Neural crest cell (in vitro differentiated cells): ENCODE measurements at regions not wholly inside any gene's neighbourhood (a gene's known extent, or its start where the extent isn't known, plus 50 kb on each side); places are given as distances from the start of the nearest gene placed in this dataset.
A peak's percentile ranks its signal among the peaks of the same experiment; 100 is the strongest.

Experiments
- DNase-seq: peaks from one replicate; pipeline ENCODE4 v3.0.0; 2021; ENCODE audit warnings: low read depth, mixed read lengths, low spot score
- H3K27ac Mint-ChIP-seq: one replicate; pipeline ENCODE4 v1.8.0; 2021; ENCODE audit warnings: mild to moderate bottlenecking, mixed read lengths; ENCODE audit not compliant: unreplicated experiment
- H3K27me3 Mint-ChIP-seq: 2 replicates; pipeline ENCODE4 v1.8.0; 2021; ENCODE audit warnings: low read depth, mild to moderate bottlenecking, mixed read lengths
- H3K36me3 Mint-ChIP-seq: 2 replicates; pipeline ENCODE4 v1.8.0; 2021; ENCODE audit warnings: low read depth, mild to moderate bottlenecking, mixed read lengths
- H3K4me1 Mint-ChIP-seq: 2 replicates; pipeline ENCODE4 v1.8.0; 2021; ENCODE audit warnings: mixed read lengths
- H3K4me3 Mint-ChIP-seq: one replicate; pipeline ENCODE4 v1.8.0; 2021; ENCODE audit warnings: mild to moderate bottlenecking, mixed read lengths
- H3K9me3 Mint-ChIP-seq: 2 replicates; pipeline ENCODE4 v1.8.0; 2021; ENCODE audit warnings: mixed read lengths
- TF ChIP-seq, protein P1 (sequence below): fragments of 200-600 bp; sonication (generic); conservative IDR thresholded peaks from 2 replicates; pipeline ENCODE4 v1.5.0; 2021; ENCODE audit warnings: antibody characterized with exemption, mild to moderate bottlenecking

DNA sequence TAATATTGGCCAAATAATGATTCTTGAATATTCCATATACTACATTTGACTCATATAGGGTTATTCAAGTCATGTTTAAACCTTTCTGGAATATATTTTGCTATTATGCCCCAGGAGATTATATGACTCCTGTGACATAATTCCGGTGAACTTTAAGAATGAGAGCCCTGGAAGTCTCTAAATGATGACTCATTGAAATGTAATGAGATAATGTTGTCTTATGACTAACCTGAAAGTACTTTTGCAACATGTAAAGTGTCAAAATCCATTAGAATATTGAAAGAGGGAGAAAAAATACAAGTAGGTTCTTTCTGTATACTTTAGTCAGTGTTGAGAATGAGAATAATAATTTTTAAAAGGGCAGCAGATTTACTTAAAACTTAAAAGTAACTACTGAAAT lies 830.4 kb downstream of the MAT2B start:
- TF ChIP-seq, protein P1, sequence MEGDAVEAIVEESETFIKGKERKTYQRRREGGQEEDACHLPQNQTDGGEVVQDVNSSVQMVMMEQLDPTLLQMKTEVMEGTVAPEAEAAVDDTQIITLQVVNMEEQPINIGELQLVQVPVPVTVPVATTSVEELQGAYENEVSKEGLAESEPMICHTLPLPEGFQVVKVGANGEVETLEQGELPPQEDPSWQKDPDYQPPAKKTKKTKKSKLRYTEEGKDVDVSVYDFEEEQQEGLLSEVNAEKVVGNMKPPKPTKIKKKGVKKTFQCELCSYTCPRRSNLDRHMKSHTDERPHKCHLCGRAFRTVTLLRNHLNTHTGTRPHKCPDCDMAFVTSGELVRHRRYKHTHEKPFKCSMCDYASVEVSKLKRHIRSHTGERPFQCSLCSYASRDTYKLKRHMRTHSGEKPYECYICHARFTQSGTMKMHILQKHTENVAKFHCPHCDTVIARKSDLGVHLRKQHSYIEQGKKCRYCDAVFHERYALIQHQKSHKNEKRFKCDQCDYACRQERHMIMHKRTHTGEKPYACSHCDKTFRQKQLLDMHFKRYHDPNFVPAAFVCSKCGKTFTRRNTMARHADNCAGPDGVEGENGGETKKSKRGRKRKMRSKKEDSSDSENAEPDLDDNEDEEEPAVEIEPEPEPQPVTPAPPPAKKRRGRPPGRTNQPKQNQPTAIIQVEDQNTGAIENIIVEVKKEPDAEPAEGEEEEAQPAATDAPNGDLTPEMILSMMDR = no peak
- H3K4me3 Mint-ChIP-seq = no peak overlapping the region
- peaks cover 6% of the 10 kb centered on the region for H3K4me1 Mint-ChIP-seq
- peaks cover 3% of the 10 kb centered on the region for H3K9me3 Mint-ChIP-seq
- H3K36me3 Mint-ChIP-seq = no peaks in the 10 kb centered on the region
- no peak overlapping the region for H3K27ac Mint-ChIP-seq
- no peak for DNase-seq
- peaks cover 5% of the 10 kb centered on the region for H3K27me3 Mint-ChIP-seq

DNA sequence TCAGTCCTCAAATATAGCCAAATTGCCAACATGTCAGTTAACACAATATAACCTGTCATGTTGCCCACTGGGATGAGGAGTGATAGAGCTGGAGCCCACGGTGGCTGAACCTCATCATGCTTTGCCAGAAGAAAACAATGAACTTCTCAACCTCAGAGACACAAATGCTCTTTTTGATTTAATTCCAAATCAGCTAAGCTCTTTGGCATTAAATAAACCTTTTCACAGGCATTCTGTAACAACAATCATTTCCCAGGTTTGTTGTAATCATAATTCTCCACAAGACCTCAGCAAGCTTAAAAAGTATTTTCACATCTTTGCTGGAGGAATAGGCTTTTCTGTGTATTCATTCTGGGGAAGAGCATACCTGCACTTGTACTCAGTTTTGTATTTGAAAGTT lies 830.9 kb downstream of the MAT2B start:
- no peaks in the 10 kb centered on the region for H3K36me3 Mint-ChIP-seq
- no peak for DNase-seq
- H3K4me3 Mint-ChIP-seq = no peak overlapping the region
- H3K9me3 Mint-ChIP-seq = peaks cover 3% of the 10 kb centered on the region
- TF ChIP-seq, protein P1 = no peak
- H3K4me1 Mint-ChIP-seq = peaks cover 10% of the 10 kb centered on the region
- H3K27me3 Mint-ChIP-seq = peaks cover 5% of the 10 kb centered on the region
- no peak overlapping the region for H3K27ac Mint-ChIP-seq

GRCh38 chr5:164336906-164337305 lies 831.5 kb downstream of the MAT2B start:
- TF ChIP-seq, protein P1 = no peak
- Mint-ChIP-seq H3K36me3 (no peaks in the 10 kb centered on the region), H3K27me3 (peaks cover 5% of the 10 kb centered on the region), H3K4me1 (peaks cover 14% of the 10 kb centered on the region), H3K4me3 (no peak overlapping the region), H3K27ac (no peak overlapping the region), H3K9me3 (peaks cover 3% of the 10 kb centered on the region)
- no peak for DNase-seq

DNA sequence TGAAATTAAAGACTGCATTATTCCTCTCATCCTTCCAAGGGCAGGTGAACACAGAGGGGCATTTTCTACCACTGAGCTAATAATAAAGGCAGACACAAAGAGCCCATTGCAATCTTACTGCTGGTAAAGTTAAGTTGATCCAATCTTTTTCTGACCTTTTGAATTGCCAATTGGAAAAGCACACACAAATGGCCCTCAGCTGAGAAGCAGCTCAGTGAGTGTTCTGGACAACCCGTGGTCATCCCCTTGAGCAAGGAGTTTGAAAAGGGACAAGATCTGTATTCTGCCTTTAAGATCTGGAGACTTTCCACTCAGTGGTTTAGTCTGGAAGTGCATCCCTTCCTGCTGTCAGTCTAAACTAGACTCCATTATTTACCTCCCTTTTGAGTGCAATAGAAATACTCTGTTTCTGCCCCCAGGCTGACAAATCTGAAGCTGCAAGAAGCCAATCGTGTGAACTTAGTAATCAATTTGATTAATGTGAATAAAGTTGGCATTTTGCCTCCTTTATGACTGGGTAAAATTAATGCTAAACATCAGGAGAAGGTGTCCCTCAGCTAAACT lies 835.7 kb downstream of the MAT2B start:
- Mint-ChIP-seq H3K27me3 (peaks cover 7% of the 10 kb centered on the region), H3K4me3 (no peak overlapping the region), H3K27ac (no peak overlapping the region), H3K36me3 (no peaks in the 10 kb centered on the region), H3K4me1 (peaks cover 14% of the 10 kb centered on the region), H3K9me3 (peaks cover 3% of the 10 kb centered on the region)
- TF ChIP-seq, protein P1 = peak; percentile 48
- DNase-seq = no peak

DNA sequence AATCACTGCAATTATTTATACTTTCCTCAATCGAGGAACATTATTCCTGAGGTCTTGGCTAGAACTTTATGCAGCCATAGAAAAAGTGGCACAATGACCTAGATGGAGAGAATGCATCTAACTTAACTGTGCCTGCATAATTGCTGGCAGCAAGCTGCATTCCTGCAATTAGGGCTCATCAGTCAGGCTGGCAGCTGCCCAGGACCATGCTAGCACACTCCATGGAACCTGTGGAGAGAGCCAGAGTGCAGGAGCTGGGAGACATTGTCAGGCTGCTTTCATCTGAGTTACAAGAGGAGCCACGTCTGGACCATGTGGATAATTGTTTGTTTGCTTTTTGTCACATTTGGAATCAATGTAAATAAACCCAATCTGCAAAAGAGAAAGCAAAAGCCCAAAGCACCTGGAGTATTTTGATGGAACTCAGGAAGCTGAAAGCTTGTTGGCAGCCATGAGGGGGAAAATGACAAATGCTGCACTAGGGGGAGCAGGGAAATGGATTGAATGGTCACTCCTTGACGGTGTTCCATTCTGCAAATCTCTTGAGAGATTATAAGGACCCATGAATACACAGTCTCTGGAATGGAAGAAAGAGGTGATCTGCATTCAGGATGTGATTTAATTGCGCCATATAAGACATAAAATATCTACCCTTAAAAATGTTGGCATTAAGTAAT lies 839.9 kb downstream of the MAT2B start:
- DNase-seq = no peak
- peaks cover 2% of the 10 kb centered on the region for H3K27me3 Mint-ChIP-seq
- no peaks in the 10 kb centered on the region for H3K36me3 Mint-ChIP-seq
- TF ChIP-seq, protein P1 = no peak
- peaks cover 13% of the 10 kb centered on the region for H3K4me1 Mint-ChIP-seq
- no peak overlapping the region for H3K27ac Mint-ChIP-seq
- H3K4me3 Mint-ChIP-seq = no peak overlapping the region
- H3K9me3 Mint-ChIP-seq = no peaks in the 10 kb centered on the region
